H1 (cell line): ENCODE measurements at regions not wholly inside any gene's neighbourhood (a gene's known extent, or its start where the extent isn't known, plus 50 kb on each side); places are given as distances from the start of the nearest gene placed in this dataset.

ENCODE experiments used
- ASH2L ChIP-seq: fragments of 200-600, 300-600 bp; sonication (generic); IDR thresholded peaks from one replicate; pipeline ENCODE4 v1.7.1; 2017; ENCODE audit warnings: low read length
- CEBPB ChIP-seq: IDR thresholded peaks from 2 replicates; pipeline ENCODE4 v1.6.1; 2012; ENCODE audit warnings: low read depth, low read length
- CHD2 ChIP-seq: IDR thresholded peaks from 2 replicates; pipeline ENCODE4 v1.6.1; 2012; ENCODE audit warnings: low read length, improper control_type of control experiment
- CREB1 ChIP-seq: IDR thresholded peaks from 2 replicates; pipeline ENCODE4 v1.6.1; 2012; ENCODE audit warnings: inconsistent platforms
- CTCF ChIP-seq, 3 experiments: IDR thresholded peaks; 1 replicate in 2 of 3; 2 replicates in 1 of 3; pipeline versions ENCODE4 v1.5.1 to v1.6.1; 2011; ENCODE audit warnings: low read length in 3 of 3, mild to moderate bottlenecking in 3 of 3, inconsistent platforms in 2 of 3, low read depth in 1 of 3, moderate library complexity in 1 of 3; ENCODE audit not compliant: insufficient read depth in 1 of 3; ENCODE audit errors: control extremely low read depth in 1 of 3
- JUN ChIP-seq: IDR thresholded peaks from 2 replicates; pipeline ENCODE4 v1.6.1; 2011; ENCODE audit warnings: low read depth, mild to moderate bottlenecking, improper control_type of control experiment, low read length
- MAFK ChIP-seq: IDR thresholded peaks from 2 replicates; pipeline ENCODE4 v1.6.1; 2012; ENCODE audit warnings: low read depth, mild to moderate bottlenecking, improper control_type of control experiment, low read length
- MAX ChIP-seq: IDR thresholded peaks from 2 replicates; pipeline ENCODE4 v1.6.1; 2012; ENCODE audit warnings: inconsistent platforms
- POLR2A ChIP-seq, 2 experiments: IDR thresholded peaks; 1 replicate in 1 of 2; 2 replicates in 1 of 2; pipeline ENCODE4 v1.6.1; 2011; ENCODE audit warnings: low read depth in 2 of 2, low read length in 2 of 2, mild to moderate bottlenecking in 2 of 2; ENCODE audit errors: control extremely low read depth in 1 of 2
- POLR2AphosphoS5 ChIP-seq: IDR thresholded peaks from 2 replicates; pipeline ENCODE4 v1.6.1; 2011; ENCODE audit warnings: low read depth, low read length
- RAD21 ChIP-seq, 2 experiments: IDR thresholded peaks in 1 of 2; conservative IDR thresholded peaks in 1 of 2; 2 replicates each; pipeline ENCODE4 v1.6.1; 2011; ENCODE audit warnings: low read depth in 2 of 2, low read length in 2 of 2, improper control_type of control experiment in 1 of 2, inconsistent platforms in 1 of 2, mild to moderate bottlenecking in 1 of 2, moderate library complexity in 1 of 2
- RXRA ChIP-seq: IDR thresholded peaks from 2 replicates; pipeline ENCODE4 v1.6.1; 2011; ENCODE audit warnings: low read depth, mild to moderate bottlenecking, low read length, moderate library complexity; ENCODE audit not compliant: insufficient read depth
- SIN3A ChIP-seq, 2 experiments: IDR thresholded peaks in 1 of 2; conservative IDR thresholded peaks in 1 of 2; 2 replicates each; pipeline ENCODE4 v1.6.1; 2011 to 2012; ENCODE audit warnings: low read length in 2 of 2, improper control_type of control experiment in 1 of 2, low read depth in 1 of 2, mild to moderate bottlenecking in 1 of 2
- YY1 ChIP-seq: IDR thresholded peaks from 2 replicates; pipeline ENCODE4 v1.6.1; 2011; ENCODE audit warnings: low read depth, mild to moderate bottlenecking, low read length

DNA sequence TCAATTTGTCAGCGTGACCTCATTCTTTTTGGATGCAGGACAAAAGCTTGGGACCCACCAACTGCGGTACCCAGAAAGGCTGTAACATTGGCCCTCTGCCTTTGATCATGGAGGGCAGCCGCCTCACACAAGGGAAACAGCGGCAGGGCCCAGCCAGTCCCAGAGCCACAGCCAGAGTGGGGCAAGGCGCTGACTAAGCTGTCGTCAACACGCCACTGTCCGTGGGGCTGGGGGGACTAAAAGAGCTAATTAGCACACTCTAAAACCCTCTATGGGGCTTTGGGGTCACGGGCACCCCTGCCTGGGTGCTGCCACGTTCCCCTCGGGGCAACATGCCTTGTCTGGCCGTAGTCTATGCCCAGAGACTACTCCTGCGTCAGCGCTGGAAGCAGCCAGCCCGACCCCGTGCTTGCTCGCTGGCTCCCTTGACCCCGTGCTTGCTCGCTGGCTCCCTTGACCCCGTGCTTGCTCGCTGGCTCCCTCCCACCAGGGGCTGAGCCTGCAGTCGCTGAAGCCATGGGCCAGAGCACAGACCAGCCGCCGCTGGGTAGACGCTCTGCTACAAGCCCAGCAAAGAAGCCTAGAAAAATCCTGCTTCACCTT is 598.4 kb downstream of the MBD2 start:
- TF ChIP-seq RXRA (no peak), CHD2 (no peak), CEBPB (no peak), MAFK (no peak), MAX (no peak), CTCF (IDR thresholded peaks at IDR 0.05; ENCODE audit: control extremely low read depth in 1 of 3, insufficient read depth in 1 of 3, low read depth in 1 of 3, low read length in 3 of 3) (no peak), POLR2A (IDR thresholded peaks at IDR 0.05; ENCODE audit: control extremely low read depth in 1 of 2, low read depth in 2 of 2, low read length in 2 of 2) (no peak), POLR2AphosphoS5 (no peak), JUN (no peak), ASH2L (no peak), YY1 (no peak), CREB1 (no peak), SIN3A (conservative IDR thresholded peaks at IDR 0.05 in 1 of 2, IDR thresholded peaks at IDR 0.05 in 1 of 2; ENCODE audit: low read depth in 1 of 2, low read length in 2 of 2) (no peak), RAD21 (IDR thresholded peaks at IDR 0.05 in 1 of 2, conservative IDR thresholded peaks at IDR 0.05 in 1 of 2; ENCODE audit: low read depth in 2 of 2, low read length in 2 of 2) (no peak)
